H1 (cell line): ENCODE measurements at regions not wholly inside any gene's neighbourhood (a gene's known extent, or its start where the extent isn't known, plus 50 kb on each side); places are given as distances from the start of the nearest gene placed in this dataset.

Experiments
- CTCF ChIA-PET: fragments of 300-600 bp; sonication (Branson Sonifier 250); formaldehyde crosslinking; loops from one replicate; lab custom pipeline; 2021; ENCODE audit not compliant: partially characterized antibody; lab: Charles Lee
- POLR2A ChIA-PET: fragments of 300-600 bp; sonication (Branson Sonifier 250); formaldehyde crosslinking; loops from one replicate; lab custom pipeline; 2021; ENCODE audit warnings: inconsistent platforms; ENCODE audit not compliant: partially characterized antibody; lab: Charles Lee
- DNase-seq, 2 experiments: peaks; one replicate each; pipeline versions ENCODE4 v3.0.0 to v3.0.0-alpha.2; 2010 to 2022; ENCODE audit warnings: low spot score in 2 of 2, low read depth in 1 of 2, mixed read lengths in 1 of 2
- FAIRE-seq: peaks from 2 replicates; lab custom pipeline; 2011; peaks lifted over from hg19 to GRCh38; lab: Jason Lieb, UNC
- H2AFZ ChIP-seq: 2 replicates; pipeline ENCODE4 v1.8.1; 2012; ENCODE audit warnings: low read length, inconsistent platforms
- H2AK5ac ChIP-seq: 2 replicates; pipeline ENCODE4 v1.6.1; 2013; ENCODE audit warnings: low read depth, low read length
- H2BK120ac ChIP-seq: replicated peaks from 2 replicates; pipeline ENCODE3; 2013; ENCODE audit warnings: low read depth, low read length, inconsistent platforms
- H2BK12ac ChIP-seq: 2 replicates; pipeline ENCODE4 v1.6.1; 2013; ENCODE audit warnings: low read depth, low read length
- H2BK15ac ChIP-seq: 2 replicates; pipeline ENCODE4 v1.6.1; 2013; ENCODE audit warnings: low read length
- H2BK20ac ChIP-seq: 2 replicates; pipeline ENCODE4 v1.6.1; 2013; ENCODE audit warnings: low read length
- H2BK5ac ChIP-seq: 2 replicates; pipeline ENCODE4 v1.6.1; 2013; ENCODE audit warnings: low read depth, low read length
- H3K14ac ChIP-seq: 2 replicates; pipeline ENCODE4 v1.6.1; 2013; ENCODE audit warnings: inconsistent platforms; ENCODE audit not compliant: insufficient read length
- H3K18ac ChIP-seq: 2 replicates; pipeline ENCODE4 v1.6.1; 2013; ENCODE audit warnings: low read length; ENCODE audit errors: extremely low read depth
- H3K23ac ChIP-seq: 2 replicates; pipeline ENCODE4 v1.6.1; 2013; ENCODE audit warnings: inconsistent platforms; ENCODE audit not compliant: insufficient read length
- H3K23me2 ChIP-seq: 2 replicates; pipeline ENCODE4 v1.6.1; 2013; ENCODE audit warnings: low read depth, low read length
- H3K27ac ChIP-seq: 2 replicates; pipeline ENCODE4 v1.6.1; 2011; ENCODE audit warnings: low read depth, low read length, inconsistent platforms
- H3K27me3 ChIP-seq, 4 experiments: replicated peaks in 1 of 4; 1 replicate in 1 of 4; 2 replicates in 3 of 4; pipeline versions ENCODE4 v1.6.1 to v1.8.1; 2011 to 2013; ENCODE audit warnings: low read length in 3 of 4, mild to moderate bottlenecking in 3 of 4, inconsistent platforms in 2 of 4, mixed read lengths in 2 of 4, moderate library complexity in 1 of 4; ENCODE audit not compliant: control insufficient read depth in 3 of 4, insufficient read depth in 3 of 4; ENCODE audit errors: extremely low read depth in 1 of 4
- H3K36me3 ChIP-seq, 4 experiments: 2 replicates each; pipeline versions ENCODE4 v1.6.1 to v1.8.1; 2011 to 2013; ENCODE audit warnings: mild to moderate bottlenecking in 4 of 4, low read length in 3 of 4, moderate library complexity in 2 of 4, control low read depth in 1 of 4, inconsistent platforms in 1 of 4; ENCODE audit not compliant: insufficient read depth in 4 of 4, control insufficient read depth in 2 of 4
- H3K4ac ChIP-seq: replicated peaks from 2 replicates; pipeline ENCODE3; 2013; ENCODE audit warnings: low read length, low read depth, mixed read lengths, inconsistent platforms; ENCODE audit not compliant: insufficient read length
- H3K4me1 ChIP-seq, 4 experiments: replicated peaks in 1 of 4; 1 replicate in 1 of 4; 2 replicates in 3 of 4; pipeline versions ENCODE4 v1.6.1 to v1.8.1; 2011 to 2013; ENCODE audit warnings: low read length in 3 of 4, inconsistent platforms in 2 of 4, mixed read lengths in 1 of 4; ENCODE audit not compliant: insufficient read depth in 4 of 4, control insufficient read depth in 3 of 4
- H3K4me2 ChIP-seq, 2 experiments: 2 replicates each; pipeline versions ENCODE4 v1.6.1 to v1.8.1; 2011 to 2013; ENCODE audit warnings: low read depth in 2 of 2, low read length in 2 of 2, control low read depth in 1 of 2, inconsistent platforms in 1 of 2, mild to moderate bottlenecking in 1 of 2; ENCODE audit not compliant: insufficient read depth in 1 of 2
- H3K4me3 ChIP-seq, 4 experiments: fragments of 200-600, 300-600 bp in 1 of 4; sonication (generic), shearing (Covaris generic), sonication (Bioruptor Twin) in 1 of 4; 2 replicates each; pipeline versions ENCODE4 v1.5.1 to v1.8.1; 2011 to 2016; ENCODE audit warnings: low read length in 4 of 4, low read depth in 3 of 4, control low read depth in 2 of 4, inconsistent platforms in 2 of 4, mild to moderate bottlenecking in 2 of 4, mixed read lengths in 1 of 4, moderate library complexity in 1 of 4; ENCODE audit not compliant: insufficient read depth in 2 of 4; ENCODE audit errors: extremely low read depth in 1 of 4
- H3K56ac ChIP-seq: replicated peaks from 2 replicates; pipeline ENCODE3; 2013; ENCODE audit warnings: low read depth, mild to moderate bottlenecking, mixed read lengths, low read length, inconsistent platforms; ENCODE audit not compliant: insufficient read length
- H3K79me1 ChIP-seq: 2 replicates; pipeline ENCODE4 v1.6.1; 2013; ENCODE audit warnings: low read depth, low read length, control low read depth
- H3K79me2 ChIP-seq, 2 experiments: 2 replicates each; pipeline versions ENCODE4 v1.6.1 to v1.8.1; 2012 to 2013; ENCODE audit warnings: low read length in 2 of 2, mild to moderate bottlenecking in 2 of 2, inconsistent platforms in 1 of 2; ENCODE audit not compliant: insufficient read depth in 2 of 2, control insufficient read depth in 1 of 2
- H3K9ac ChIP-seq, 4 experiments: replicated peaks in 1 of 4; 1 replicate in 1 of 4; 2 replicates in 3 of 4; pipeline versions ENCODE4 v1.6.1 to v1.8.1; 2011 to 2013; ENCODE audit warnings: low read depth in 3 of 4, low read length in 3 of 4, control low read depth in 2 of 4, mild to moderate bottlenecking in 2 of 4, moderate library complexity in 2 of 4, inconsistent platforms in 1 of 4; ENCODE audit errors: extremely low read depth in 1 of 4
- H3K9me3 ChIP-seq, 2 experiments: 2 replicates each; pipeline versions ENCODE4 v1.6.1 to v1.8.1; 2012 to 2013; ENCODE audit warnings: mild to moderate bottlenecking in 2 of 2, moderate library complexity in 2 of 2, control low read depth in 1 of 2, inconsistent platforms in 1 of 2, low read depth in 1 of 2, low read length in 1 of 2, mixed read lengths in 1 of 2; ENCODE audit not compliant: insufficient read depth in 2 of 2
- H4K20me1 ChIP-seq, 2 experiments: replicated peaks in 1 of 2; 2 replicates each; pipeline versions ENCODE3 to v1.8.1; 2011 to 2013; ENCODE audit warnings: inconsistent platforms in 2 of 2, low read length in 2 of 2, mild to moderate bottlenecking in 1 of 2; ENCODE audit not compliant: insufficient read depth in 2 of 2, control insufficient read depth in 1 of 2
- H4K5ac ChIP-seq: 2 replicates; pipeline ENCODE4 v1.6.1; 2013; ENCODE audit warnings: low read length, low read depth, mixed read lengths, inconsistent platforms; ENCODE audit not compliant: insufficient read length
- H4K8ac ChIP-seq: 2 replicates; pipeline ENCODE4 v1.8.0; 2013; ENCODE audit warnings: mild to moderate bottlenecking, moderate library complexity, low read length, inconsistent platforms; ENCODE audit not compliant: insufficient read depth; ENCODE audit errors: extremely low read depth
- H4K91ac ChIP-seq: replicated peaks from 2 replicates; pipeline ENCODE3; 2013; ENCODE audit warnings: low read length, mixed read lengths, inconsistent platforms; ENCODE audit not compliant: insufficient read length
- BACH1 ChIP-seq: IDR thresholded peaks from 2 replicates; pipeline ENCODE4 v1.6.1; 2012; ENCODE audit warnings: low read length, improper control_type of control experiment
- CBX8 ChIP-seq: fragments of 300-800, 300-1000 bp; sonication (generic); IDR thresholded peaks from 2 replicates; pipeline ENCODE4 v1.7.1; 2016; ENCODE audit warnings: low read depth, low read length, borderline replicate concordance
- EP300 ChIP-seq, 2 experiments: IDR thresholded peaks; 1 replicate in 1 of 2; 2 replicates in 1 of 2; pipeline ENCODE4 v1.6.1; 2011 to 2012; ENCODE audit warnings: low read depth in 2 of 2, low read length in 2 of 2, mild to moderate bottlenecking in 2 of 2, borderline replicate concordance in 1 of 2, inconsistent platforms in 1 of 2, moderate library complexity in 1 of 2
- HDAC6 ChIP-seq: IDR thresholded peaks from one replicate; pipeline ENCODE4 v1.7.1; 2012; ENCODE audit warnings: low read depth, mild to moderate bottlenecking, inconsistent platforms, low read length, moderate library complexity
- JUND ChIP-seq: IDR thresholded peaks from 2 replicates; pipeline ENCODE4 v1.6.1; 2011; ENCODE audit warnings: mild to moderate bottlenecking, improper control_type of control experiment, low read length
- KDM5A ChIP-seq: fragments of 200-600 bp; IDR thresholded peaks from 2 replicates; pipeline ENCODE4 v1.7.1; 2012; ENCODE audit warnings: mild to moderate bottlenecking, low read length, inconsistent platforms, mixed read lengths
- MAFK ChIP-seq: IDR thresholded peaks from 2 replicates; pipeline ENCODE4 v1.6.1; 2012; ENCODE audit warnings: low read depth, mild to moderate bottlenecking, improper control_type of control experiment, low read length
- NANOG ChIP-seq: IDR thresholded peaks from 2 replicates; pipeline ENCODE4 v1.6.1; 2011; ENCODE audit warnings: low read length, low read depth, mild to moderate bottlenecking, inconsistent platforms; ENCODE audit not compliant: insufficient read depth, poor library complexity, severe bottlenecking
- RBBP5 ChIP-seq: IDR thresholded peaks from 2 replicates; pipeline ENCODE4 v1.7.1; 2012; ENCODE audit warnings: low read depth, mild to moderate bottlenecking, inconsistent platforms, low read length, moderate library complexity, borderline replicate concordance
- SIX5 ChIP-seq: IDR thresholded peaks from 2 replicates; pipeline ENCODE4 v1.6.1; 2011; ENCODE audit warnings: mild to moderate bottlenecking, low read depth, low read length
- SP1 ChIP-seq: IDR thresholded peaks from 2 replicates; pipeline ENCODE4 v1.6.1; 2011; ENCODE audit warnings: low read depth, low read length
- SP4 ChIP-seq: IDR thresholded peaks from 2 replicates; pipeline ENCODE4 v1.6.1; 2012; ENCODE audit warnings: low read length, inconsistent platforms
- TAF1 ChIP-seq: IDR thresholded peaks from 2 replicates; pipeline ENCODE4 v1.6.1; 2011; ENCODE audit warnings: mild to moderate bottlenecking, low read depth, low read length
- TEAD4 ChIP-seq: IDR thresholded peaks from 2 replicates; pipeline ENCODE4 v1.6.1; 2012; ENCODE audit warnings: low read depth, low read length, inconsistent platforms, mixed read lengths
- WGBS, 2 experiments: shearing (Covaris generic) in 1 of 2; methylation state at CpG; one replicate each; pipeline versions ENCODE4 v1.1.6 to v1.1.7; 2013 to 2015; ENCODE audit warnings: low lambda C conversion rate in 2 of 2, mixed read lengths in 2 of 2, inconsistent platforms in 1 of 2, low coverage in 1 of 2, missing lambda C conversion rate in 1 of 2; ENCODE audit not compliant: insufficient replicate concordance in 2 of 2, insufficient coverage in 1 of 2, insufficient read length in 1 of 2; ENCODE audit errors: extremely low coverage in 1 of 2, missing lambda C conversion rate in 1 of 2; 5-methylcytosine and 5-hydroxymethylcytosine counted together
- TF ChIP-seq, protein P1 (sequence below): IDR thresholded peaks from 2 replicates; pipeline ENCODE4 v1.6.1; 2012; ENCODE audit warnings: inconsistent platforms

GRCh38 chr10:113967126-113967525, 76.5 kb upstream of the ADRB1 start:
- Histone ChIP-seq H3K79me2 (no peaks in the 10 kb centered on the region), H3K18ac (no peak overlapping the region), H3K4me1 (no peaks in the 10 kb centered on the region), H3K4ac (no peak overlapping the region), H2AK5ac (no peak overlapping the region), H2BK20ac (no peak overlapping the region), H2BK12ac (no peak overlapping the region), H2BK120ac (no peak overlapping the region), H3K79me1 (no peaks in the 10 kb centered on the region), H3K4me3 (no peak overlapping the region), H3K9me3 (peaks cover 0 to 9% of the 10 kb centered on the region in 2 experiments; a peak in 1 of 4 replicates), H2AFZ (no peak overlapping the region), H3K23ac (no peak overlapping the region), H3K9ac (no peak overlapping the region), H4K5ac (no peak overlapping the region), H3K27ac (no peak overlapping the region), H3K4me2 (no peak overlapping the region), H2BK5ac (no peak overlapping the region), H4K91ac (no peak overlapping the region), H2BK15ac (no peak overlapping the region), H3K36me3 (peaks cover 0 to 3% (median 0%) of the 10 kb centered on the region in 4 experiments; a peak in 1 of 8 replicates), H3K23me2 (no peaks in the 10 kb centered on the region), H3K56ac (no peak overlapping the region), H3K14ac (no peak overlapping the region), H4K8ac (no peak overlapping the region), H3K27me3 (no peaks in the 10 kb centered on the region), H4K20me1 (no peaks in the 10 kb centered on the region)
- ChIA-PET POLR2A (no interaction called here), CTCF (interaction anchor here (0.7 to 3.7 kb wide), 5 partner anchors 8 to 420 kb away, joined by 3 to 19 read pairs (median 4); no protein-coding TSS in a partner anchor)
- DNase-seq, result no peak
- no peak for FAIRE-seq
- WGBS, 2 experiments, result 89% methylated on average over 7 of the region's 7 CpGs; no CpG with 5 or more reads in 1 of the 2 experiments
- no peak for TF ChIP-seq HDAC6
- no peak for TF ChIP-seq CBX8
- TF ChIP-seq SP1, result no peak
- TF ChIP-seq TAF1, result no peak
- no peak for TF ChIP-seq NANOG
- TF ChIP-seq TEAD4, result no peak
- TF ChIP-seq RBBP5, result no peak
- TF ChIP-seq EP300 (IDR thresholded peaks at IDR 0.05; ENCODE audit: borderline replicate concordance in 1 of 2, low read depth in 2 of 2, low read length in 2 of 2), result no peak
- no peak for TF ChIP-seq JUND
- TF ChIP-seq MAFK, result no peak
- no peak for TF ChIP-seq BACH1
- TF ChIP-seq KDM5A, result no peak
- TF ChIP-seq SIX5, result no peak
- TF ChIP-seq SP4, result no peak
- TF ChIP-seq, protein P1, sequence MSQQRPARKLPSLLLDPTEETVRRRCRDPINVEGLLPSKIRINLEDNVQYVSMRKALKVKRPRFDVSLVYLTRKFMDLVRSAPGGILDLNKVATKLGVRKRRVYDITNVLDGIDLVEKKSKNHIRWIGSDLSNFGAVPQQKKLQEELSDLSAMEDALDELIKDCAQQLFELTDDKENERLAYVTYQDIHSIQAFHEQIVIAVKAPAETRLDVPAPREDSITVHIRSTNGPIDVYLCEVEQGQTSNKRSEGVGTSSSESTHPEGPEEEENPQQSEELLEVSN, result no peak
